ENCODE measurements at regions not wholly inside any gene's neighbourhood (a gene's known extent, or its start where the extent isn't known, plus 50 kb on each side); places are given as distances from the start of the nearest gene placed in this dataset.

- Histone ChIP-seq H3K4me1 (ENCODE audit: insufficient read depth, low read length) (no peaks in the 10 kb centered on the region), H4K20me1 (ENCODE audit: insufficient read depth, low read length) (no peaks in the 10 kb centered on the region), H3K9me3 (ENCODE audit: low read length) (no peaks in the 10 kb centered on the region), H3K27ac (ENCODE audit: extremely low read length, insufficient read depth, low read length) (no peak overlapping the region), H3K4me3 (replicated peaks in 1 of 3; ENCODE audit: insufficient read depth in 1 of 3, low read depth in 2 of 3, low read length in 3 of 3) (no peak overlapping the region), H3K27me3 (ENCODE audit: control insufficient read depth in 1 of 2, insufficient read depth in 2 of 2, low read length in 2 of 2) (no peaks in the 10 kb centered on the region; a peak in 1 of 5 replicates), H3K36me3 (replicated peaks in 1 of 2; ENCODE audit: control insufficient read depth in 1 of 2, insufficient read depth in 2 of 2, low read length in 2 of 2) (no peaks in the 10 kb centered on the region), H2AFZ (ENCODE audit: low read length) (no peak overlapping the region), H3K9ac (ENCODE audit: insufficient read depth, low read depth, low read length) (no peak overlapping the region), H3K79me2 (ENCODE audit: insufficient read depth, low read length) (no peaks in the 10 kb centered on the region), H3K4me2 (ENCODE audit: low read depth, low read length) (no peak overlapping the region)
- no TSS peak for BruUV-seq (replicated peaks)
- ATAC-seq (no peak), DNase-seq (ENCODE audit: low spot score) (no peak), FAIRE-seq (no peak)
- in situ Hi-C loops (cut with HindIII; ENCODE audit: extremely low pct_ligation_motif_present, low pct_unique_long_range_greater_than_20kb) (no loop called here), intact Hi-C loops (cut with micrococcal nuclease; ENCODE audit: unreplicated experiment) (no loop called here)
- 28% methylated on average over 6 of the region's 6 CpGs for WGBS (ENCODE audit: low lambda C conversion rate)
- POLR2A ChIA-PET, result no interaction called here
- CTCF ChIA-PET (ENCODE audit: low intra/inter-chr PET ratio, low total read pairs), result no interaction called here
- no peak for TF ChIP-seq HIC2 (CRISPR knock-in tag; IDR thresholded peaks at IDR 0.05; ENCODE audit: low read depth)
- TF ChIP-seq ZNF670 (CRISPR knock-in tag; IDR thresholded peaks at IDR 0.05; ENCODE audit: borderline replicate concordance), result no peak
- no peak for TF ChIP-seq GABPA (IDR thresholded peaks at IDR 0.05; ENCODE audit: low read depth, low read length)
- TF ChIP-seq GABPA (CRISPR knock-in tag; IDR thresholded peaks at IDR 0.05; ENCODE audit: low read depth), result no peak
- TF ChIP-seq FOXM1 (CRISPR knock-in tag; IDR thresholded peaks at IDR 0.05), result no peak
- no peak for TF ChIP-seq HMGXB4 (CRISPR knock-in tag; IDR thresholded peaks at IDR 0.05; ENCODE audit: borderline replicate concordance in 1 of 2, low read depth in 1 of 2)
- no peak for TF ChIP-seq ZNF816 (CRISPR knock-in tag; IDR thresholded peaks at IDR 0.05; ENCODE audit: borderline replicate concordance)
- no peak for TF ChIP-seq NFATC3 (CRISPR knock-in tag; IDR thresholded peaks at IDR 0.05)
- TF ChIP-seq HNRNPUL1 (IDR thresholded peaks at IDR 0.05; ENCODE audit: low read depth, low read length), result no peak
- no peak for TF ChIP-seq HDAC2 (CRISPR knock-in tag; IDR thresholded peaks at IDR 0.05)
- TF ChIP-seq ZNF441 (CRISPR knock-in tag; IDR thresholded peaks at IDR 0.05; ENCODE audit: borderline replicate concordance), result no peak
- TF ChIP-seq PRDM4 (CRISPR knock-in tag; IDR thresholded peaks at IDR 0.05; ENCODE audit: borderline replicate concordance), result no peak
- TF ChIP-seq ZKSCAN8 (CRISPR knock-in tag; IDR thresholded peaks at IDR 0.05; ENCODE audit: borderline replicate concordance), result no peak
- no peak for TF ChIP-seq RAD21 (CRISPR knock-in tag; IDR thresholded peaks at IDR 0.05)
- TF ChIP-seq ARHGAP35 (CRISPR knock-in tag; IDR thresholded peaks at IDR 0.05; ENCODE audit: borderline replicate concordance), result no peak
- no peak for TF ChIP-seq ERF (CRISPR knock-in tag; IDR thresholded peaks at IDR 0.05)
- no peak for TF ChIP-seq ZNF737 (CRISPR knock-in tag; IDR thresholded peaks at IDR 0.05; ENCODE audit: borderline replicate concordance)
- no peak for TF ChIP-seq JUND (CRISPR knock-in tag; IDR thresholded peaks at IDR 0.05)
Measured at GRCh38 chr9:107847978-107848964, 358.7 kb upstream of the KLF4 start.

Measured in HepG2 (cell line).